ENCODE measurements at regions not wholly inside any gene's neighbourhood (a gene's known extent, or its start where the extent isn't known, plus 50 kb on each side); places are given as distances from the start of the nearest gene placed in this dataset.
"Not testable (repeated sequence)": the region's sequence is repeated elsewhere in the genome, so short reads cannot be mapped to it uniquely, and the experiment has no call there.

DNA sequence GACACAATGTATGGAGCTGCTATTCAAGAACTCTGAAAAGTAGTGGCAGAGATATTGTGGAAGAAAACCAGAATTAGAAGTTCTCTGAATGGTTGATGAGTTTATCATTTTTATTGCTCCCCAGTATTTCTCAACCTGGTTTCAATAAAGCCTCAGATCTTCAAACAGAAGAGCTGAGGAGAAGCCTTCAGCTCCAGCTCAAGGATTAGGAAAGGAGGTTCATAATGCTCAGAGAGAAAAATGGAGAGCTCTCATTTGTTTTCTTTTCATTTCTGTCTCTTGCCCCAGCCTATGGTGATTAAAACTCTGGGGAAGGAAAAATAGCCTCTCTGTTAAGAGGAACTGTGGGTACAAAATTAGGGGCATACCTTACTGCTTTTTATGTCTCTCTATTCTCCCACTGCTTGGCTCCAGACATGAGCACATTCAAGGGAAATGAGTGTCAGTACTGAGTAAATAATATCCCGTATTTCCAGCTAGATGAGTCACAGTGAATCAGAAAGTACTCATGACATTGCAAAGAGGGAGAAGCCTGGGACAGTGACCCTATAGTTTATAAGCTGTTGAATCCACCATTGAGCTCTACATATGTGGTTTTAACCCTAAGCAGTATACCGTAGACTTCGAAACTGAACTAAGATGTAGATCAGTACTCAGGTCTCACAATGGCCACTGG lies 138.1 kb downstream of the EMB start:
- TF ChIP-seq HDGF (IDR thresholded peaks at IDR 0.05; ENCODE audit: borderline replicate concordance): no peak
- TF ChIP-seq LEF1 (IDR thresholded peaks at IDR 0.05; ENCODE audit: borderline replicate concordance): no peak
- TF ChIP-seq FOXA1 (IDR thresholded peaks at IDR 0.05): no peak
- TF ChIP-seq ZNF384 (IDR thresholded peaks at IDR 0.05): no peak
- DNase-seq (ENCODE audit: extremely low spot score): no peak
- ChIA-PET CTCF (no interaction called here), POLR2A (no interaction called here)

DNA sequence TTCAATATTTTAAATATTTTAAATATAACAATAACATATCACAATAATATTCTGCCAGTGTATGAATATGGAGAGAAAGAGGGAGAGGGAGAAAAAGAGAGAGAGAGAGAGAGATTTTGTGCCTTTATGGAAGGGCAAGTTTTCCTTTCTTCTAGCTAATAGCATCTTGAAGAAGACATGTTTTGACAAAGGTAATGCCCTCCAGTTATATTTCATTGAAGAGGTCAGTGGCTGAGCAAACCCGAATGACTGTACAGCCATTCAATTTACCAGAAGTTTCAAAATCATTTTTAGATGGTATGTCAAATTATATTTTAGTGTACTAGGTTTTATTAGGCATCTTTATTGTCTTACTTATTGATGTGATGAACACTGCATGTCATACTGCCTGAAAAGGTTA lies 139.3 kb downstream of the EMB start:
- ChIA-PET POLR2A (no interaction called here), CTCF (no interaction called here)
- no peak for TF ChIP-seq FOXA1 (IDR thresholded peaks at IDR 0.05)
- no peak for TF ChIP-seq FOXK2 (IDR thresholded peaks at IDR 0.05)
- no peak for TF ChIP-seq L3MBTL2 (conservative IDR thresholded peaks at IDR 0.05)
- TF ChIP-seq SUZ12 (IDR thresholded peaks at IDR 0.05): no peak
- no peak for TF ChIP-seq ZNF384 (IDR thresholded peaks at IDR 0.05)
- no peak for TF ChIP-seq ARNT (IDR thresholded peaks at IDR 0.05)
- TF ChIP-seq FOXM1 (IDR thresholded peaks at IDR 0.05; ENCODE audit: borderline replicate concordance): no peak
- TF ChIP-seq ELF4 (IDR thresholded peaks at IDR 0.05): no peak
- TF ChIP-seq BHLHE40 (IDR thresholded peaks at IDR 0.05; ENCODE audit: borderline replicate concordance): no peak
- DNase-seq (ENCODE audit: extremely low spot score): no peak

DNA sequence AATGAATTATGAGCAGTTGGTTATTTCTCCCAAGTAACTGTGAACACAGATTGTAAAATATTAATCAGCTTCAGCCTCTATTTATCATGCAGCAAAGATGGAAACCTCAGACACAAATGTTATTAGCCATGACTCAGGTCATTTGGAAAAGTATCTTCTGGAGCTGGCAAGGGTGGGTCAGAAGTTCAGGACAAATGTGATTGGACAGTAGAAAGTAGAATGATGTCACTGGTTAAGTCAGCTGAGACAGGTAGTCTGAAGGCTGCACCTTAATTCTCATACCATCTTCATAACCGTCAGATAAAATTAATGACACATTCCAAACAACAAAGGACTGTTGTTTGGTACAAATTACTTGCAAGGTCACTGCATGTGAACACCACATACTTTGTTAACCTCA lies 140.2 kb downstream of the EMB start:
- TF ChIP-seq FOXA1 (IDR thresholded peaks at IDR 0.05): no peak
- no peak for TF ChIP-seq HDGF (IDR thresholded peaks at IDR 0.05; ENCODE audit: borderline replicate concordance)
- no peak for TF ChIP-seq FOXK2 (IDR thresholded peaks at IDR 0.05)
- TF ChIP-seq FOXM1 (IDR thresholded peaks at IDR 0.05; ENCODE audit: borderline replicate concordance): no peak
- TF ChIP-seq, protein P1, sequence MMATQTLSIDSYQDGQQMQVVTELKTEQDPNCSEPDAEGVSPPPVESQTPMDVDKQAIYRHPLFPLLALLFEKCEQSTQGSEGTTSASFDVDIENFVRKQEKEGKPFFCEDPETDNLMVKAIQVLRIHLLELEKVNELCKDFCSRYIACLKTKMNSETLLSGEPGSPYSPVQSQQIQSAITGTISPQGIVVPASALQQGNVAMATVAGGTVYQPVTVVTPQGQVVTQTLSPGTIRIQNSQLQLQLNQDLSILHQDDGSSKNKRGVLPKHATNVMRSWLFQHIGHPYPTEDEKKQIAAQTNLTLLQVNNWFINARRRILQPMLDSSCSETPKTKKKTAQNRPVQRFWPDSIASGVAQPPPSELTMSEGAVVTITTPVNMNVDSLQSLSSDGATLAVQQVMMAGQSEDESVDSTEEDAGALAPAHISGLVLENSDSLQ (IDR thresholded peaks at IDR 0.05): no peak
- no peak for TF ChIP-seq ELF4 (IDR thresholded peaks at IDR 0.05)
- TF ChIP-seq BHLHE40 (IDR thresholded peaks at IDR 0.05; ENCODE audit: borderline replicate concordance): no peak
- TF ChIP-seq ARNT (IDR thresholded peaks at IDR 0.05): no peak
- TF ChIP-seq ZNF384 (IDR thresholded peaks at IDR 0.05): no peak
- no peak for TF ChIP-seq NFRKB (IDR thresholded peaks at IDR 0.05)
- POLR2A ChIA-PET: no interaction called here
- DNase-seq (ENCODE audit: extremely low spot score): no peak
- CTCF ChIA-PET: no interaction called here

DNA sequence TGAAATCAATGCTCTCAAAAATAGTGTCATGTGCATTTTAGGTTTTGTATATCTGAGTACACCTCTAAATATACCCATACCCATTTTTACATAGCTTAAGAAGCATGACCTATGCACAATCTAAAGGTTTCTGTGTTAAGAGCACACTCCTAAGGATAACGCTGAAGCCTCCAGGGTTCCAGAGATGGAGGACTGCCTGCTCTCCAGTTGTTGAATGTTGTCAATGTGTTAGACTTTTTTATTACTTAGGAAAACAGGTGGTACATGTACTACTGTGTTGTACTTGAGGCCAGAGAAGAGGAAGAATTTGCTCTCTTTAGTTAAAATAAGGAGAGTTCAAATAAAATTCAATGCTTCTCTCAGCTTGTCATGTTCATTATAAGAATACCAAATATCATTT lies 141.2 kb downstream of the EMB start:
- CTCF ChIA-PET: no interaction called here
- no peak for DNase-seq (ENCODE audit: extremely low spot score)
- TF ChIP-seq FOXA1 (IDR thresholded peaks at IDR 0.05) (no peak), ELF4 (IDR thresholded peaks at IDR 0.05) (no peak), NFRKB (IDR thresholded peaks at IDR 0.05) (no peak), FOXM1 (IDR thresholded peaks at IDR 0.05; ENCODE audit: borderline replicate concordance) (no peak), TARDBP (IDR thresholded peaks at IDR 0.05) (no peak), FOXK2 (IDR thresholded peaks at IDR 0.05) (no peak), HDGF (IDR thresholded peaks at IDR 0.05; ENCODE audit: borderline replicate concordance) (no peak), SUZ12 (IDR thresholded peaks at IDR 0.05) (no peak), SP1 (IDR thresholded peaks at IDR 0.05) (no peak), L3MBTL2 (conservative IDR thresholded peaks at IDR 0.05) (no peak), ARNT (IDR thresholded peaks at IDR 0.05) (no peak), LEF1 (IDR thresholded peaks at IDR 0.05; ENCODE audit: borderline replicate concordance) (no peak), ZNF384 (IDR thresholded peaks at IDR 0.05) (no peak), CTBP1 (IDR thresholded peaks at IDR 0.05; ENCODE audit: borderline replicate concordance) (no peak), BHLHE40 (IDR thresholded peaks at IDR 0.05; ENCODE audit: borderline replicate concordance) (no peak)
- TF ChIP-seq, protein P1 (IDR thresholded peaks at IDR 0.05): no peak
- POLR2A ChIA-PET: no interaction called here

DNA sequence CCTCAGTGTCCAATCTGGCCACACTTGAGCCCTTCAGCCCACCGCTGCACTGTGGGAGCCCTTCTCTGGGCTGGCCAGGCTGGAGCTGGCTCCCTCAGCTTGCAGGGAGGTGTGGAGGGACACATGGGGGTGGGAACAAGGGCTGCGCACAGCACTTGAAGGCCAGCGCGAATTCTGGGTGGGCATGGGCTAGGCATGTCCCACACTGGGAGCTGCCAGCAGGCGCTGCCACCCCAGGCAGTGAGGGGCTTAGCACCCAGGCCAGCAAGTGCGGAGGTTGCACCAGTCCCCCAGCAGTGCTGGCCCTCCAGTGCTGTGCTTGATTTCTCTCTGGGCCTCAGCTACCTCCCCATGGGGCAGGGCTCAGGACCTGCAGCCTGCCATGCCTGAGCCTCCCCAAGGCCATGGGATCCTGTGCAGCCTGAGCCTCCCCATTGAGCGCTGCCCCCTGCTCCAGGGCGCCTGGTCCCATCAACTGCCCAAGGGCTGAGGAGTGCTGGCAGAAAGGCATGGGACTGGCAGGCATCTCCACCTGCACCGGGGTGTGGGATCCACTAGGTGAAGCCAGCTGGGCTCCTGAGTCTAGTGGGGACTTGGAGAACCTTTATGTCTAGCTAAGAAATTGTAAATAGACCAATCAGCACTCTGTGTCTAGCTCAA lies 148.2 kb downstream of the EMB start:
- CTCF ChIA-PET: no interaction called here
- TF ChIP-seq ZNF384 (IDR thresholded peaks at IDR 0.05) (no peak), BHLHE40 (IDR thresholded peaks at IDR 0.05; ENCODE audit: borderline replicate concordance) (no peak), FOXA1 (IDR thresholded peaks at IDR 0.05) (no peak), FOXK2 (IDR thresholded peaks at IDR 0.05) (no peak), ELF4 (IDR thresholded peaks at IDR 0.05) (no peak), NFRKB (IDR thresholded peaks at IDR 0.05) (no peak)
- no peak for DNase-seq (ENCODE audit: extremely low spot score)
- POLR2A ChIA-PET: no interaction called here

DNA sequence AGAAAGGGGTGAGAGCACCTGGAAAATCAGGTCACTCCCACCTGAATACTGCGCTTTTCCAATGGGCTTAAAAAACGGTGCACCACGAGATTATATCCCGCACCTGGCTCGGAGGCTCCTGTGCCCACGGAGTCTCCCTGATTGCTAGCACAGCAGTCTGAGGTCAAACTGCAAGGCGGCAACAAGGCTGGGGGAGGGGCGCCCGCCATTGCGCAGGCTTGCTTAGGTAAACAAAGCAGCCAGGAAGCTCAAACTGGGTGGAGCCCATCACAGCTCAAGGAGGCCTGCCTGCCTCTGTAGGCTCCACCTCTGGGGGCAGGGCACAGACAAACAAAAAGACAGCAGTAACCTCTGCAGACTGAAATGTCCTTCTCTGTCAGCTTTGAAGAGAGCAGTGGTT lies 160.6 kb downstream of the EMB start:
- POLR2A ChIA-PET; DNase-seq (ENCODE audit: extremely low spot score); CTCF ChIA-PET: not testable (repeated sequence)
